SK-N-SH (cell line): ENCODE measurements at regions not wholly inside any gene's neighbourhood (a gene's known extent, or its start where the extent isn't known, plus 50 kb on each side); places are given as distances from the start of the nearest gene placed in this dataset.

Experiments
- CTCF ChIA-PET: fragments of 300-600, 350-600 bp; formaldehyde crosslinking; extraction: SDS; loops from one replicate; lab custom pipeline; 2021; lab: Yijun Ruan, JAX
- POLR2A ChIA-PET: fragments of 350-600 bp; sonication (Branson Sonifier 250); formaldehyde crosslinking; extraction: SDS; loops from one replicate; lab custom pipeline; 2020; ENCODE audit warnings: antibody characterized with exemption, inconsistent platforms; lab: Yijun Ruan, JAX
- DNase-seq: peaks from one replicate; pipeline ENCODE4 v3.0.0; 2012
- H2AFZ ChIP-seq: fragments of 200-600 bp; sonication (generic); 2 replicates; pipeline ENCODE4 v1.8.1; 2016; ENCODE audit warnings: antibody characterized with exemption, mild to moderate bottlenecking, low read depth
- H3F3A ChIP-seq: fragments of 200-600 bp; sonication (generic); replicated peaks from 2 replicates; pipeline ENCODE3; 2016; ENCODE audit warnings: antibody characterized with exemption, mild to moderate bottlenecking; ENCODE audit not compliant: insufficient read depth
- H3K27ac ChIP-seq, 2 experiments: fragments of 200-500 bp in 1 of 2; fragments of 200-600 bp in 1 of 2; sonication (Bioruptor generic) in 1 of 2; sonication (generic), shearing (Covaris generic) in 1 of 2; 2 replicates each; pipeline versions ENCODE4 v1.5.1 to v1.6.1; 2014 to 2016; ENCODE audit warnings: low read depth in 2 of 2, inconsistent platforms in 1 of 2, low read length in 1 of 2, mild to moderate bottlenecking in 1 of 2, mixed read lengths in 1 of 2
- H3K27me3 ChIP-seq: fragments of 200-600 bp; sonication (generic), shearing (Covaris generic); 2 replicates; pipeline ENCODE4 v1.6.1; 2016; ENCODE audit warnings: mixed run types; ENCODE audit not compliant: insufficient read depth
- H3K36me3 ChIP-seq, 2 experiments: fragments of 200-500 bp in 1 of 2; fragments of 200-600 bp in 1 of 2; sonication (Bioruptor generic) in 1 of 2; sonication (generic) in 1 of 2; replicated peaks in 1 of 2; 2 replicates each; pipeline versions ENCODE3 to v1.5.1; 2014 to 2016; ENCODE audit warnings: low read length in 1 of 2, mild to moderate bottlenecking in 1 of 2; ENCODE audit not compliant: insufficient read depth in 2 of 2, control insufficient read depth in 1 of 2
- H3K4me1 ChIP-seq, 2 experiments: fragments of 200-500 bp in 1 of 2; fragments of 200-600 bp in 1 of 2; sonication (Bioruptor generic) in 1 of 2; sonication (generic), shearing (Covaris generic) in 1 of 2; 2 replicates each; pipeline versions ENCODE4 v1.5.1 to v1.6.1; 2014 to 2016; ENCODE audit warnings: low read depth in 1 of 2, low read length in 1 of 2, mixed run types in 1 of 2; ENCODE audit not compliant: insufficient read depth in 2 of 2, control insufficient read depth in 1 of 2
- H3K4me2 ChIP-seq: fragments of 200-600 bp; sonication (generic), shearing (Covaris generic); 2 replicates; pipeline ENCODE4 v1.6.1; 2017; ENCODE audit warnings: mixed run types
- H3K4me3 ChIP-seq, 2 experiments: fragments of 200-500 bp in 1 of 2; fragments of 200-600 bp in 1 of 2; sonication (Bioruptor generic) in 1 of 2; sonication (generic), shearing (Covaris generic) in 1 of 2; 2 replicates each; pipeline versions ENCODE4 v1.5.1 to v1.8.1; 2014 to 2016; ENCODE audit warnings: low read depth in 2 of 2, inconsistent platforms in 1 of 2, low read length in 1 of 2, mild to moderate bottlenecking in 1 of 2, mixed read lengths in 1 of 2, moderate library complexity in 1 of 2
- H3K79me2 ChIP-seq: fragments of 200-600 bp; sonication (generic); 2 replicates; pipeline ENCODE4 v1.8.1; 2017; ENCODE audit warnings: mild to moderate bottlenecking; ENCODE audit not compliant: insufficient read depth
- H3K9ac ChIP-seq: fragments of 200-600 bp; sonication (generic); 2 replicates; pipeline ENCODE4 v1.6.1; 2017; ENCODE audit warnings: mixed run types
- H3K9me2 ChIP-seq: fragments of 200-600 bp; sonication (generic); 2 replicates; pipeline ENCODE4 v1.6.1; 2017; ENCODE audit warnings: mixed run types
- H3K9me3 ChIP-seq: fragments of 200-600 bp; sonication (generic); 2 replicates; pipeline ENCODE4 v1.6.1; 2017; ENCODE audit warnings: mixed run types, mild to moderate bottlenecking, moderate library complexity
- H4K20me1 ChIP-seq: fragments of 200-600 bp; sonication (generic); 2 replicates; pipeline ENCODE4 v1.6.1; 2017; ENCODE audit warnings: mild to moderate bottlenecking, mixed run types; ENCODE audit not compliant: insufficient read depth
- CHD2 ChIP-seq: fragments of 150-350 bp; IDR thresholded peaks from 2 replicates; pipeline ENCODE4 v1.6.1; 2018; ENCODE audit warnings: low read length; ENCODE audit not compliant: partially characterized antibody
- ELF1 ChIP-seq: IDR thresholded peaks from 2 replicates; pipeline ENCODE4 v1.4.0; 2012
- EP300 ChIP-seq, 2 experiments: IDR thresholded peaks; 2 replicates each; pipeline versions ENCODE4 v1.4.0 to v1.6.1; 2012; ENCODE audit warnings: borderline replicate concordance in 1 of 2, low read depth in 1 of 2, low read length in 1 of 2
- FOSL2 ChIP-seq: IDR thresholded peaks from 2 replicates; pipeline ENCODE4 v1.4.0; 2012; ENCODE audit warnings: low read depth, mild to moderate bottlenecking, moderate library complexity, borderline replicate concordance
- FOXJ3 ChIP-seq: sonication (generic); formaldehyde crosslinking; IDR thresholded peaks from 2 replicates; pipeline ENCODE4 v1.5.1; 2020; ENCODE audit warnings: mild to moderate bottlenecking, missing genetic modification reagents
- GABPA ChIP-seq: IDR thresholded peaks from 2 replicates; pipeline ENCODE4 v1.4.0; 2012; ENCODE audit warnings: low read depth, mild to moderate bottlenecking
- JUND ChIP-seq: IDR thresholded peaks from 2 replicates; pipeline ENCODE4 v1.4.0; 2012
- NFIC ChIP-seq: IDR thresholded peaks from 2 replicates; pipeline ENCODE4 v1.4.0; 2012; ENCODE audit warnings: borderline replicate concordance
- NRF1 ChIP-seq: IDR thresholded peaks from 2 replicates; pipeline ENCODE4 v1.6.1; 2012; ENCODE audit warnings: low read depth, mild to moderate bottlenecking, low read length
- POLR2AphosphoS5 ChIP-seq: IDR thresholded peaks from 2 replicates; pipeline ENCODE4 v1.6.1; 2012; ENCODE audit warnings: low read depth, low read length
- RCOR1 ChIP-seq: fragments of 150-350 bp; IDR thresholded peaks from 2 replicates; pipeline ENCODE4 v1.6.1; 2017; ENCODE audit warnings: antibody characterized with exemption, low read length
- RFX5 ChIP-seq: IDR thresholded peaks from 2 replicates; pipeline ENCODE4 v1.6.1; 2012; ENCODE audit warnings: mild to moderate bottlenecking, improper control_type of control experiment, low read length
- RXRA ChIP-seq: IDR thresholded peaks from 2 replicates; pipeline ENCODE4 v1.4.0; 2012; ENCODE audit warnings: low read depth, mild to moderate bottlenecking, borderline replicate concordance
- YY1 ChIP-seq: IDR thresholded peaks from 2 replicates; pipeline ENCODE4 v1.4.0; 2012; ENCODE audit warnings: low read depth, mild to moderate bottlenecking
- WGBS: methylation state at CpG from one replicate; pipeline ENCODE4 v1.1.6; 2017; ENCODE audit warnings: low lambda C conversion rate; 5-methylcytosine and 5-hydroxymethylcytosine counted together
- TF ChIP-seq, protein P1 (sequence below): IDR thresholded peaks from 2 replicates; pipeline ENCODE4 v1.4.0; 2012; ENCODE audit warnings: low read depth
- TF ChIP-seq, protein P2 (sequence below): fragments of 150-350 bp; IDR thresholded peaks from 2 replicates; pipeline ENCODE4 v1.6.1; 2016; ENCODE audit warnings: mild to moderate bottlenecking, low read depth, low read length
- TF ChIP-seq, protein P3 (sequence below): IDR thresholded peaks from 2 replicates; pipeline ENCODE4 v1.4.0; 2012; ENCODE audit warnings: low read depth, borderline replicate concordance
- TF ChIP-seq, protein P4 (sequence below): fragments of 200-600 bp; sonication (generic); IDR thresholded peaks from 2 replicates; pipeline ENCODE4 v1.6.1; 2017; ENCODE audit warnings: antibody characterized with exemption, mild to moderate bottlenecking, moderate library complexity
- TF ChIP-seq, protein P5 (sequence below): IDR thresholded peaks from 2 replicates; pipeline ENCODE4; 2012

DNA sequence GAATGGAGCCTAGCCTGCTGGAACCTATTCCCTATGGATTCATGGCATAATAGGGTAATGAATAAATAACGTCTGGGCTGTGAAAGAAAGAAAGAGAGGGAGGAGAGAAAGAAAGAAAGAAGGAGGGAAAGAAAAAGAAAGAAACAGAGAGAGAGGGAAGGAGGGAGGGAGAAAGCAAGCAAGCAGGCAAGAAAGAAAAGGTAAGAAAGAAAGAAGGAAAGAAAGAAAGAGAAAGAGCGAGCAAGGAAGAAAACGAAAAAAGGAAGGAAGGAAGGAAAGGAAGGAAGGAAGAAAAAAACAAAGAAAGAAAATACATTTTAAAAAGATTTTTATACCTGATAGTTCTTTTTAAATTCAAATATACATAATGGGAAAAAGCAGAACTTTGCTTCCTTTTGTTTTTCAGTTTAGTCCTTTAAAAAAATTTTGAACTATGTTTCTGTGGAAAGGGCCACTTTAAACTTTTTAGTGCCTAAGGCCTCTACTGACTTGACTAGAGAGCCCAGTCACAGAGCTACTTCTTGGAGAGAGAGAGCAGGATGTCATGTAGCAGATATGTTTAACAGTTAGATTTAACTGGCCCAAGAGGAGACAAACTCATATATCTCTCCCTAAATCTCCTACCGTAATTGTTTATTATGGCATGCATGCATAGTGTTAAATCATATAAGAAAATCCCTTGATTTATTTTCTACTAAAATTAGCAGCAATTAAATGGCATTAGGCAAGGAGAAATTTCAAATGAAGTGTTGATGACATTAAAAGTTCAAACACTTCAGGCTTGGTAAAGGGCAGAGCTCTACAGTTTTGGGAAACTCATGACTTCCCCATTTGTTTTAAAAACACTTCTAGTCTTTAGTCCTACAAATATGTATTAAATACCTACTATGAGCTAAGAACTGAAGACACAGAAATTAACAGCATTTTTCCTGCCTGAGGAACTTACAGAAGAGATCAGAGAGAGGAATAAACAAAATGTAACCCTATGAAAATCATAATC, 305.5 kb downstream of the BCAT1 start:
- H3K4me1 ChIP-seq: no peaks in the 10 kb centered on the region
- H3K4me2 ChIP-seq: no peak overlapping the region
- no peak for TF ChIP-seq JUND
- no peak for TF ChIP-seq RCOR1
- TF ChIP-seq, protein P1, sequence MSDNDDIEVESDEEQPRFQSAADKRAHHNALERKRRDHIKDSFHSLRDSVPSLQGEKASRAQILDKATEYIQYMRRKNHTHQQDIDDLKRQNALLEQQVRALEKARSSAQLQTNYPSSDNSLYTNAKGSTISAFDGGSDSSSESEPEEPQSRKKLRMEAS: no peak
- TF ChIP-seq YY1: no peak
- no peak for TF ChIP-seq EP300 (IDR thresholded peaks at IDR 0.05; ENCODE audit: borderline replicate concordance in 1 of 2, low read depth in 1 of 2, low read length in 1 of 2)
- TF ChIP-seq, protein P2, sequence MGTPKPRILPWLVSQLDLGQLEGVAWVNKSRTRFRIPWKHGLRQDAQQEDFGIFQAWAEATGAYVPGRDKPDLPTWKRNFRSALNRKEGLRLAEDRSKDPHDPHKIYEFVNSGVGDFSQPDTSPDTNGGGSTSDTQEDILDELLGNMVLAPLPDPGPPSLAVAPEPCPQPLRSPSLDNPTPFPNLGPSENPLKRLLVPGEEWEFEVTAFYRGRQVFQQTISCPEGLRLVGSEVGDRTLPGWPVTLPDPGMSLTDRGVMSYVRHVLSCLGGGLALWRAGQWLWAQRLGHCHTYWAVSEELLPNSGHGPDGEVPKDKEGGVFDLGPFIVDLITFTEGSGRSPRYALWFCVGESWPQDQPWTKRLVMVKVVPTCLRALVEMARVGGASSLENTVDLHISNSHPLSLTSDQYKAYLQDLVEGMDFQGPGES: no peak
- TF ChIP-seq NFIC: no peak
- no peak for TF ChIP-seq POLR2AphosphoS5
- TF ChIP-seq, all 33 proteins: peak for 0
- Histone ChIP-seq H3K79me2 (no peaks in the 10 kb centered on the region), H4K20me1 (no peaks in the 10 kb centered on the region), H3K27me3 (no peaks in the 10 kb centered on the region), H3K9me2 (no peaks in the 10 kb centered on the region), H3K4me3 (no peak overlapping the region), H3F3A (no peaks in the 10 kb centered on the region), H3K36me3 (no peaks in the 10 kb centered on the region), H3K9ac (no peak overlapping the region), H3K27ac (no peak overlapping the region), H3K9me3 (no peaks in the 10 kb centered on the region), H2AFZ (no peak overlapping the region)
- no peak for DNase-seq
- 41% methylated on average over 4 of the region's 4 CpGs for WGBS
- CTCF ChIA-PET: interaction anchor here (1.3 kb wide), 1 partner anchor 46 kb away, joined by 3 read pairs; no protein-coding TSS in a partner anchor
- POLR2A ChIA-PET: no interaction called here

DNA sequence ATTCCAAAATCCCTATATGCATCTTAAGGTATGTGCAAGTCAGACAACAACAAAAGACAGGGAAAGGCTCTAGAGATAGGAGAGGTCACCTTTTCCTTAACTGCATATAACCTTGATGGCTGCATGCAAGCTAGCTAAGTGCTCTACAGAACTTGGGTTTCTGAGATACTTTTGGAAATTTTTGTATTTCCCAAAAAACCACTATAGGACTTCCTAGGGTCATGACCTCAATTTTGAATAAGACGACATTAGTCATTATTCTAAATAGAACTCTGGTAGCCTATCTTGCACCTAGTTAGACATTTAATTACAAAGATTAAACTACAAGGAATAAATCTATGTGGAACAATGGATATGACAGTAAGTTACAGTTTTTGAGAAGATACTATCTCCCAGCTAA, 309.3 kb downstream of the BCAT1 start:
- Histone ChIP-seq H3K9ac (no peak overlapping the region), H3K4me1 (no peaks in the 10 kb centered on the region), H3K4me2 (no peak overlapping the region), H3K27ac (no peak overlapping the region), H3K27me3 (no peaks in the 10 kb centered on the region), H3K9me3 (no peaks in the 10 kb centered on the region), H2AFZ (no peak overlapping the region), H3K36me3 (no peaks in the 10 kb centered on the region), H4K20me1 (no peaks in the 10 kb centered on the region), H3K79me2 (no peaks in the 10 kb centered on the region), H3F3A (no peaks in the 10 kb centered on the region), H3K4me3 (no peak overlapping the region), H3K9me2 (no peaks in the 10 kb centered on the region)
- 3% methylated on average over 1 of the region's 1 CpG for WGBS
- TF ChIP-seq FOXJ3 (no peak), RFX5 (no peak), ELF1 (no peak), FOSL2 (no peak), NRF1 (no peak), YY1 (no peak), RXRA (no peak), CHD2 (no peak), JUND (no peak), GABPA (no peak), POLR2AphosphoS5 (no peak), RCOR1 (no peak)
- TF ChIP-seq, protein P3, sequence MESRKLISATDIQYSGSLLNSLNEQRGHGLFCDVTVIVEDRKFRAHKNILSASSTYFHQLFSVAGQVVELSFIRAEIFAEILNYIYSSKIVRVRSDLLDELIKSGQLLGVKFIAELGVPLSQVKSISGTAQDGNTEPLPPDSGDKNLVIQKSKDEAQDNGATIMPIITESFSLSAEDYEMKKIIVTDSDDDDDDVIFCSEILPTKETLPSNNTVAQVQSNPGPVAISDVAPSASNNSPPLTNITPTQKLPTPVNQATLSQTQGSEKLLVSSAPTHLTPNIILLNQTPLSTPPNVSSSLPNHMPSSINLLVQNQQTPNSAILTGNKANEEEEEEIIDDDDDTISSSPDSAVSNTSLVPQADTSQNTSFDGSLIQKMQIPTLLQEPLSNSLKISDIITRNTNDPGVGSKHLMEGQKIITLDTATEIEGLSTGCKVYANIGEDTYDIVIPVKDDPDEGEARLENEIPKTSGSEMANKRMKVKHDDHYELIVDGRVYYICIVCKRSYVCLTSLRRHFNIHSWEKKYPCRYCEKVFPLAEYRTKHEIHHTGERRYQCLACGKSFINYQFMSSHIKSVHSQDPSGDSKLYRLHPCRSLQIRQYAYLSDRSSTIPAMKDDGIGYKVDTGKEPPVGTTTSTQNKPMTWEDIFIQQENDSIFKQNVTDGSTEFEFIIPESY: no peak
- TF ChIP-seq, protein P4, sequence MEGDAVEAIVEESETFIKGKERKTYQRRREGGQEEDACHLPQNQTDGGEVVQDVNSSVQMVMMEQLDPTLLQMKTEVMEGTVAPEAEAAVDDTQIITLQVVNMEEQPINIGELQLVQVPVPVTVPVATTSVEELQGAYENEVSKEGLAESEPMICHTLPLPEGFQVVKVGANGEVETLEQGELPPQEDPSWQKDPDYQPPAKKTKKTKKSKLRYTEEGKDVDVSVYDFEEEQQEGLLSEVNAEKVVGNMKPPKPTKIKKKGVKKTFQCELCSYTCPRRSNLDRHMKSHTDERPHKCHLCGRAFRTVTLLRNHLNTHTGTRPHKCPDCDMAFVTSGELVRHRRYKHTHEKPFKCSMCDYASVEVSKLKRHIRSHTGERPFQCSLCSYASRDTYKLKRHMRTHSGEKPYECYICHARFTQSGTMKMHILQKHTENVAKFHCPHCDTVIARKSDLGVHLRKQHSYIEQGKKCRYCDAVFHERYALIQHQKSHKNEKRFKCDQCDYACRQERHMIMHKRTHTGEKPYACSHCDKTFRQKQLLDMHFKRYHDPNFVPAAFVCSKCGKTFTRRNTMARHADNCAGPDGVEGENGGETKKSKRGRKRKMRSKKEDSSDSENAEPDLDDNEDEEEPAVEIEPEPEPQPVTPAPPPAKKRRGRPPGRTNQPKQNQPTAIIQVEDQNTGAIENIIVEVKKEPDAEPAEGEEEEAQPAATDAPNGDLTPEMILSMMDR: no peak
- TF ChIP-seq, protein P5, sequence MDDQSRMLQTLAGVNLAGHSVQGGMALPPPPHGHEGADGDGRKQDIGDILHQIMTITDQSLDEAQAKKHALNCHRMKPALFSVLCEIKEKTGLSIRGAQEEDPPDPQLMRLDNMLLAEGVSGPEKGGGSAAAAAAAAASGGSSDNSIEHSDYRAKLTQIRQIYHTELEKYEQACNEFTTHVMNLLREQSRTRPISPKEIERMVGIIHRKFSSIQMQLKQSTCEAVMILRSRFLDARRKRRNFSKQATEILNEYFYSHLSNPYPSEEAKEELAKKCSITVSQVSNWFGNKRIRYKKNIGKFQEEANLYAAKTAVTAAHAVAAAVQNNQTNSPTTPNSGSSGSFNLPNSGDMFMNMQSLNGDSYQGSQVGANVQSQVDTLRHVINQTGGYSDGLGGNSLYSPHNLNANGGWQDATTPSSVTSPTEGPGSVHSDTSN: no peak
- ChIA-PET CTCF (no interaction called here), POLR2A (no interaction called here)
- DNase-seq: no peak
